ENCODE measurements at regions not wholly inside any gene's neighbourhood (a gene's known extent, or its start where the extent isn't known, plus 50 kb on each side); places are given as distances from the start of the nearest gene placed in this dataset.
"Not testable (repeated sequence)": the region's sequence is repeated elsewhere in the genome, so short reads cannot be mapped to it uniquely, and the experiment has no call there.

DNA sequence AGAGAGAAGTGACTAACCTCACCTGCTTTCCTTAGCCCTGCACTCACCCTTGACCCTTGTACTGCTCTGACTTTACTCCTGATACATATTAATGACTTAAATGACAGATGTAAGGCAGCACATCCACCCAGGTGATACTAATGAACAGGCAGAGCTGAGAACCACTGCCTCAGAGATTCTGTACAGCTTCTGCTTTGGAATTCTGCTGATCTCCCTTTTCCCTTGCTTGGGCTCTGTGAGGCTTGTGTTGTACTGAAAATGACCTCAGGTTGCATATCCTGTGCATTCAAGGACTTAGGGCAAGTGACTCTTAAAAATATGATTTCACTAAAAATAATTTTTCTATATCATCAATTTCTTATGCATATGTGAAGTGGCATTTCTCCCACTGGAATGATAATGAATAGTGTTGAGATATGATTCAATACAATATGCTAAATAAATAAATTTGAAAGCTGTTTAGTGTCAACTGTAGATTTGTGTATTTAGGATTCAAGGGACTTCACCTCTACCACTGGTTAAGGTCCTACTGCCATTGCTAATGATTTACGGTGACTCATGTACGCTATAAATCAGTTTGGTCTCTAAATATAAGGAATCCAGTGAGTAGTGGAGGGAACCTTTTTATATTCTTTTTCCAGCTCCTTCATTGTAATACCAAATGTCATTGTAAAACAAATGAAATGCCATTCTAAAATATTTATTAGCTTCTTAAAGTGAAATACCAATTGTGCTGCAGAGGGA, 328.3 kb downstream of the SOCS6 start:
- DNase-seq (ENCODE audit: low spot score): no peak

DNA sequence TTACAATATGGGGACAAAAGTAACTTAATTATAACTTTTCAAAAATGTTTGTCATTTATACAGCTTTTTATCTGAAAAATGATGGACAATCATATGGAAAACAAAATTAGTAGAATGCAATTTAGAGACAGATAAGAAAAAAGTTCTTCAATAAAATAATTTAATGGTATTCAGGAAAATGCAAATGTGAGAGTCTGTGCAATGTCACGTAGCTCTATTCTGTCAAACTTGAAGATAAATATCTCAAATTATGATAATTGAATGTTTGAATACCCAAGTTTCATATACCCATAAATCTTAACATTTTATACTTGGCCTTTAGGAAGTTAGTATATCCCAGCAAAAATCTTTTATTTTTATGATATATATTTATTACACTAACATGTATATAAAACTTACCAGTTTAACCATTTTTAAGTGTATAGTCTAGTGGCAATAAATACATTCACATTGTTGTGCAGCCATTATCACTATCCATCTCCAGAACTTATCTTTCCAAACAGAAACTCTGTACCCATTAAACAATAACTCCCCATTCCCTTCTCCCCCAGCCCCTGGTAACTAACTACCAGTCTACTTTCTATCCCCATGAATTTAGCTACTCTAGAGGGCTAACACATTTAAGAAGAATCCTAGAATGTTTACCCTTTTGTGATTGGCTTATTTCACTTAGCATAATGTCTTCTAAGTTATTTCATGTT, 311.5 kb downstream of the SOCS6 start:
- no peak for DNase-seq (ENCODE audit: low spot score)

DNA sequence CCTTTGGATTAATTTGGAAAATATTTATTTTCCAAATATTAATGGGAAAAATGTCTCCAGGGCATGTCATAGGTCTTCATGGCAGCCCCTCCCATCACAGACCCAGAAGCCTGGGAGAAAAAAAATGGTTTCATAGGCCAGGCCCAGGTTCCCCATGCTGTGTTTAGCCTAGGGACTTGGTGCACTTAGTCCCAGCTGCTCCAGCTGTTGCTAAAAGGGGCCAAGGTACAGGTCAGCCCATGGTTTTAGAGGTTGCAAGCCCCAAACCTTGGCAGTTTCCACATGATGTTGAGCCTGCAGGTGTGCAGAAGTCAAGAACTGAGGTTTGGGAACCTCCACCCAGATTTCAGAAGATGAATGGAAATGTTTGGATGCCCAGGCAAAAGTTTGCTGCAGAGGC, 309.6 kb downstream of the SOCS6 start:
- no peak for DNase-seq (ENCODE audit: low spot score)

DNA sequence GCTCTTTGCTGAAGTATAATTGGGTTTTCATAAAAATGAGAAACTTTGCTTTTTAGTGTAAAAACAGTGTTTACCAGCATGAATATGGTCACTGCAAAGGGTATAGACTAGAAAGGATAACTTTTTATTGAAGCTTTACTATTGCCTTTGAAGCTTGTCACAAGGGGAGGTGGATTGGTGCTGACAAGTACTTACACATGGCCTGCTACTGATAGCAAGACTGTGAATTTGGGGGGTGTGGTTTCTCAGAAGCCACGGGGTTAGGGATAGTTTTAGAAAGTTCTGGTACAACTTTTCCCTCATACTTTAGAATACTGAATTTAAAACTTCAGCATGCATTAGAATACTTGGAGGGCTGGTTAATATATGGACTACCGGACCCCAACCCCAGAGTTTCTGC, 294.1 kb downstream of the SOCS6 start:
- no peak for DNase-seq (ENCODE audit: low spot score)

DNA sequence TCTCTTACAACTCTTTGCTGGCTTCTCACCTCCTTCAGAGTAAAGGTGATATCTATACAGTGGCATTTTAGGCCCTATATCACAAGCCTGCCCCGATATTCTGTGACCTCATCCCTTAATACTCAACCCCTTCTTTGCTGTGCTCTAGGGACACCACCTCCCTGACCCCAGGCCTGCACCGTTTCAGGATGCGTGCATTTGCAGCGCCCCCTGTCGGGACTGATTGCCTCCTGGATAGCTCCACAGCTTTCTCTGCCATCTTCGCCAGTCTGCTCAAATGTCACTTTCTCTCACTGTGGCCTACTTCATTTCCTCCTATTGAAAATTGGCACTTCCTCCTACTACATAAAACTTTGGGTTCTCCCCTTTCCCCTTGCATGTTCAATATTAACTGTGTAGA, 289.6 kb downstream of the SOCS6 start:
- DNase-seq (ENCODE audit: low spot score): no peak

DNA sequence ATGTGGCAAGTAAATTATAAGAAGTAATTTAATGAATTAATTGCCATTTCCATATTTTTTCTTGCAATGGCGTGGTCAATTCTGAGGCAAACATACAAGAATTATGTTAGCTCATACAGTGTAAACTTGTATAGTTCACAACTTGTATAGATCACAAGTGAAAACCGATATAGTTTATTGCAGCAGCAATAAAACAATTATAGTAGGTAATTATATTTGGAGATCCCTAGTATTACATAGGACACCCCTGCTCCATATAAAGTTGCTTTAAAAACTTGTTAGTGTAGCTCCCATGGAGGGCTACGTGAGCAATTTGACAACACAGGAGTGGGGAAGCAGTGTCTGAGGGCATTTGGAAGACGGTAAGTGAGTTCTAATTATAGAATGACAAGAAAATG, 288.2 kb downstream of the SOCS6 start:
- DNase-seq (ENCODE audit: low spot score): no peak

DNA sequence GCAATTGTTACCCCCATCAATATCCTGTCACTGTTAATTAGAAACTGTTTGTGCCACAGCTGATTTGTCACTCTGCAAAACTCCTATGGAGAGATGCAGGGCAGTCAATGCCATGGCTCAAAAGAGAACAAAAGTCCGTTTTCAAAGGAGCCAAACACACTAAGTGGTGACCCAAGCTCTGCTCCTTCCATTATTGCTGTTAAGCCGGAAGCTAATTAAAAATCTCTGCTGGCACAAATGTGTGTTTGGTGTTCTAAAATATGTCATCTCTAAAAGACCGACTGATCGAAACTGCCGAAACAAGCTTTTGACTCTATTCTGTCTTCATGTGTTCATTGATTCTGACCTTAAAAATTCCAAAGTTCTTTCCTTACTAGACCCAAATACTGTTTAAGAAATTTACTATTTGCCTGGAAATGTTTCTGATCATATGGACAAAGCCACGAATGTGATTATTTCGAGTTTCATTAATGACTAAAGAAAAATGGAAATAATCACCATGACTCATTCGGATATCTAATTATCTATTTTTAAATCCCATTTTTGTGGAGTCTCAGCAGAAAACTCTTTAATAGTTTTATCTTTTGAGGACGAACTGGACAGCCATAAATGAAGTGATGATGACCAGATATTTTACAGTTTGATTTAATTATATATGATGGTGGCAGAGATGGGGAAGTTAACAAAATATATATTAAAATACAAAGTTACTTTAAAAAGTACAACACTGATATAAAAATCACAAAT, 287.6 kb downstream of the SOCS6 start:
- no peak for DNase-seq (ENCODE audit: low spot score)

DNA sequence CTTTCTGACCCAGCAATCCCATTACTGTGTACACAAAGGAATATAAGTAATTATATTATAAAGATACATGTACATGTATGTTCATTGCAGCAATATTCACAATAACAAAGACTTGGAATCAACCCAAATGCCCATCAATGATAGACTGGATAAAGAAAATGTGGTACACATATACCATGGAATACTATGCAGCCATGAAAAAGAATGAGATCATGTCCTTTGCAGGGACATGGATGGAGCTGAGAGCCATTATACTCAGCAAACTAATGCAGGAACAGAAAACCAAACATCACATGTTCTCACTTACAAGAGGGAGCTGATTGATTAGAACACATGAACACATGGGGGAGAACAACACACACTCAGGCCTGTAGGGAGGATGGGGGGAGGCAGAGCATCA, 286.1 kb downstream of the SOCS6 start:
- DNase-seq (ENCODE audit: low spot score): not testable (repeated sequence)

DNA sequence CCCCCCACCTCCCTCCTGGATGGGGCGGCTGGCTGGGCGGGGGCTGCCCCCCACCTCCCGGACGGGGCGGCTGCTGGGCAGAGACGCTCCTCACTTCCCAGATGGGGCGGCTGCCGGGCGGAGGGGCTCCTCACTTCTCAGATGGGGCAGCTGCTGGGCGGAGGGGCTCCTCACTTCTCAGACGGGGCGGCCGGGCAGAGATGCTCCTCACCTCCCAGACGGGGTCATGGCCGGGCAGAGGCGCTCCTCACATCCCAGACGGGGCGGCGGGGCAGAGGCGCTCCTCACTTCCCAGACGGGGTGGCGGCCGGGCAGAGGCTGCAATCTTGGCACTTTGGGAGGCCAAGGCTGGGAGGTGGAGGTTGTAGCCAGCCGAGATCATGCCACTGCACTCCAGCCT, 280.8 kb downstream of the SOCS6 start:
- DNase-seq (ENCODE audit: low spot score): not testable (repeated sequence)

DNA sequence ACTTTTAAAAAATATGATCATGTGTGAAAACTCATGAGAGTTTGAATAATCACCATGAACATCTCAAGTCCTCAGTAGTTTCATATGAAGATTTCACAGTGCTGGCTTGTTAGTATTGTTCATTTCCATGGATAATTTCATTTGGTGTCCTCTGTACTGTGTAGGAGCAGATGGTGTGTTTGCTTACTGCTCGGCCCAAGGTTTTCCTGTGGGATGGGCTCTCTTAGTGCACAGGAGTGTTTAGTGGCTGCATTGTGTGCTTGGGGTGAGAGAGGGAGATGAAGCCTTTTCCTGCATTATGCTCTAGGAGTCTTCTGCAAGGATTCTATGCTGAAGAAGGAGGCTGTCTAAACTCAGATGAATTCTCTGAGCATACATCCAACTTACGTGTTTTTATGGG, 270.6 kb downstream of the SOCS6 start:
- no peak for DNase-seq (ENCODE audit: low spot score)

DNA sequence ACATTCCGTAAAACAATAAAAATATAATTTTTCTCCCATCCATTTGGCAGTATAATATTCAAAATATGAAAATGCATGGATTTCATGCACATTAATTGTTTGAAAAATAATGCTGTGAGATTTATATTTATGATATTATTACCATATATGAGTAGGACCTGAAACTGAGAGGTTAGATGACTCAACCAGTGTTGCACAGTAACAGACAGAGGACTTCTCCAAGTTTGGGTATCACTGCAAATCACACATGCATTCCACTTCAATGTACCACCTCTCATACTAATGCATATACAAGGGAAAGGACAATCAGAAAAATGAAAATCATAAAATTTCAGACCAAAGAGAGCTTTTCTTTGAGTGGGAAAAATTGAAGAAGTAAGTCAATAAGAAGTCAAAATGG, 269.5 kb downstream of the SOCS6 start:
- no peak for DNase-seq (ENCODE audit: low spot score)

DNA sequence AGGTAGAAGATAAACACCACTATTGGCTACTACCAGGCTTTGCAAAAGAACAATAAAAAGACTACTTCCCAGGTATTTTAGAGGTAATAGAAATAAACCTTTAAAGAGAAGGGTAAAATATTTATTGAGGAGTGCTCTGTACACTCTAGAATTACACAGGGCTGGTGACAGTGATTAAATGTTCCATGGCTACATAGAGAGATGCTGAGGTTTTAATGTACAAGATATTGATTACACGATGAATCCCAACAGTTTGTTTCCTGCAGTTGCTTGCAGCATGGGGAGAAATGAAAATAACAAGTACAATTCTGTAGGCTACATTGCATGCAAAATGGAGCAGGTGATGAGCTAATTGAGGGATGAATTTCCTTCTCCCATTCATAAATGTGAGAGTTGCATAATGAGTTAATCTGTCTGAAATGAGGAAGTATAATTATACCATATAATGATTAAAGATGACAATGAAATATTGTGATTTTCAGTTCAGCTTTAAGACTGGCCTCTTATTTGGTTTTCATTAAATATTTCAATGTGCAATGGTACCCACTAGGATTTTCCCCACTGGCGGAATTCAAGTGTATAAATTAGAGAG, 266.1 kb downstream of the SOCS6 start:
- no peak for DNase-seq (ENCODE audit: low spot score)

DNA sequence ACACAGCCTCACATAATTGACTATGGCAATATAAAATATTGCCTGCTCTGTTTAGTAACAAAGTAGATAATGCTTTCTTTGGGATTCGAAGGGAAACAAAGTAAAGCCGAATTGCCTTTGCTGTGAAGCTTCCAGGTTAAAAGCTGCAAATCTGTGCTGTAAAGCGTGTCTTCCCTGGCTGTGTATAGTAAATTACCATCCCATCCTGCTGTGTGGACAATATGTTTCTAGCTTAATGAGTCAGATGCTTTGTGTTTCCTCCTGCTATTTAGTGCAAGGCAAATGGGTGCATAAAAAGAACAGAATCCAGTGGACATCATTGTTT, 265.1 kb downstream of the SOCS6 start:
- no peak for DNase-seq (ENCODE audit: low spot score)

DNA sequence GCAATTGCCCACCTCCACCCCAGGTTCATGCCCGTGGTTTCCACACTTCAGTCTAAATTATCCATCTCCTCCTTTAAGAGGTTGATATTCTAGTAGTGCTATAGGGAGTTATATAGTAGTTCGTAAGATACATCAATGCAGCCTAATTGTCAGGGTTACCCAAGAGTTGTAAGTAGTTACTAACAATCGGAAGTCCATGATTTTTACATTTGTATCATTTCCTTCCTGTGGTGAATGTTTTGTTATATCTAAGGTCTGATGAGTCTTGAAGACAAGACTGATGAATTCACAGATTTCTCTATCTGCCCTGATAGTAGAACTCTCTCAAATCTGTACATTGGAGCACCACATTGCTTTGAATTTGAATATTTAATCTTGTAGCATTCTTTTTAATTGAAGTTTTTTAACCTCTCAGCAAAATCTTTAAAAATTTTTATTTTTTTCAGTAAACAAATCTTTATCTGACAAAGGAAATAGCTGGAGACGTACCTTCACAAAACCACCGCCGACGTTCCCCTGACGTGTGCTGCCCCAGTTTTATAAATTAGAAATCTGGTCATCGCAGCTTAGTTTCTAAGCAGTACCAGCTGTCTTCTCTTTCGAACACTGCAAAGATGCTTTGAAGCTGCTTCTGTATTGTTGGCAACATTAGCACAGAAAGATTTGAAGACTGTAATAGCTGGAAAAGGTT, 264.5 kb downstream of the SOCS6 start:
- DNase-seq (ENCODE audit: low spot score): peak; percentile 3

DNA sequence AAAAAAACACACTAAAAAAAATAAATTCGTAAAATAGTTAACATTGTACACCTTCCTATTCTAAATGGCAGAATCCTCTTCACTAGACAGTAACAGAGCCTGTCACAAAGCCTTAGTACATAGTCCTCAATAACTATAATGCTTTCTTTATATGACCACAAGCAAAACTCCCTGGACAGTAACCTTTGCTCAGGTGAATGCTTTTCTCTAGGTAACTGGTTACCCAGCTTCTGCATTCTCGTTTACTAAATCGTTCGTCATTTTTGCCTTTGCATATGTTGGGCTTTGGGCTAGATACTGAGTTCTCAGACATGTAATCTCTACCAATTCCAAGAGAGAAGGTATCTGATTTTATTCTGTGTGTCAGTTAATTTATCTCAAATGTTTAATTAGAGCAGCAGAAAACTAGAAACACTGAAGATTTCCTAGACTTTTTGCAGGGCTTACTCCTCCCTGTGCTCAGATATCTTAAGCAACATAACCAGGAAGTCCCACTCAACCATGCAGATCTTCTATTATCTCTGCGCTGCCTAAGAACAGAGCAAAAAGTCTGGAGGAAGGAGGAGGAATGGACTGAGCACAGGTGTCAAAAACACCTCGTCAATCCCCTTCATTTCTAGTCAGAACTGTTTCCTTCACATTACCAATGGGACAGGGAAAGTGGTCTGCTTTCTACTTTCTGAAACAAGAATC, 247.7 kb downstream of the SOCS6 start:
- DNase-seq (ENCODE audit: low spot score): no peak

DNA sequence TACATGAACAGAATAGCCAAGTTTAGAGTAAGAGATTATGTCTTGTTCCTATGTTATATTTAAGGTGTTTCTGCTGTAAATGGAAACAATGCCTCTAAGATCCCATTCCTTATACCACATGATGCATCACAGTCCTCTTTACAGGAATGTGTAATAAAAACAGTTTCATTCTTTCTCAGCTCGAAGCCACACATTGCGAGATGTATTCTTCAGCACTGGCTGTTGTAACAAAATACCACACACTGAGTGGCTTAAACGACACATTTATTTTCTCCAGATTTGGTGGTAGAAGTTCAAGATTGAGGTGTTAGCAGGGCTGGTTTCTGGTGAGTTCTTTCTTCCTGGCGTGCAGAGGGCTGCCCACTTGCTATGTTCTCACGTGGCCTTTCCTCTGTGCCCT, 246.2 kb downstream of the SOCS6 start:
- DNase-seq (ENCODE audit: low spot score): no peak

DNA sequence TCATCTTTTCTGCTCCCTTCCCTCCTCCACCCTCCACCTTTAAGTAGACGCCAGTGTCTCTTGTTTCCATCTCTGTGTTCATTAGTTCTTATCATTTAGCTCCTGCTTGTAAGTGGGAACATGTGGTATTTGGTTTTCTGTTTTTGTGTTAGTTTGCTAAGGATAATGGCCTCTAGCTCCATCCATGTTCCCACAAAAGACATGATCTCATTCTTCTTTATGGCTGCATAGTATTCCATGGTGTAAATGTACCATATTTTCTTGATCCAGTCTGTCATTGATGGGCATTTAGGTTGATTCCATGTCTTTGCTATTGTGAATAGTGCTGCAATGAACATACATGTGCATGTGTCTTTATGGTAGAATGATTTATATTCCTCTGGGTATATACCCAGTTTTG, 236.5 kb downstream of the SOCS6 start:
- not testable (repeated sequence) for DNase-seq (ENCODE audit: low spot score)

DNA sequence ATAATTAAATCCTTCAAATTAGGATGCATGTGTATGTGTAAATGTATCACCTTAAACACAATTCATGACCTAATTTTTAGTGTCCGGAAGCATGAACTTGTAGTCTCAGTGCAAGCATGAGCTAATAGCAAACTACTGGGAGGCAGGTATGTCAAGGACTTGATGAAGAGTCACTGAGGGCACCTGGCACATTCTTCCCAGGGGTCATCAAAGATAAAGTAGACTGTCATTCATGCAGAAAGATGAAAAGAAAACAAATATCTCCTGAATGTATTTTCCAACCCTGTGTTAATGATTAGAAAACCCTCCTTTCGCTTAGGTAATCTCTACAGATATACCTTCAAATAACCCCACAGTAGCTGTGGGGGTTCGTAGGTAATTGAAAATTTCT, 234.9 kb downstream of the SOCS6 start:
- DNase-seq (ENCODE audit: low spot score): no peak

DNA sequence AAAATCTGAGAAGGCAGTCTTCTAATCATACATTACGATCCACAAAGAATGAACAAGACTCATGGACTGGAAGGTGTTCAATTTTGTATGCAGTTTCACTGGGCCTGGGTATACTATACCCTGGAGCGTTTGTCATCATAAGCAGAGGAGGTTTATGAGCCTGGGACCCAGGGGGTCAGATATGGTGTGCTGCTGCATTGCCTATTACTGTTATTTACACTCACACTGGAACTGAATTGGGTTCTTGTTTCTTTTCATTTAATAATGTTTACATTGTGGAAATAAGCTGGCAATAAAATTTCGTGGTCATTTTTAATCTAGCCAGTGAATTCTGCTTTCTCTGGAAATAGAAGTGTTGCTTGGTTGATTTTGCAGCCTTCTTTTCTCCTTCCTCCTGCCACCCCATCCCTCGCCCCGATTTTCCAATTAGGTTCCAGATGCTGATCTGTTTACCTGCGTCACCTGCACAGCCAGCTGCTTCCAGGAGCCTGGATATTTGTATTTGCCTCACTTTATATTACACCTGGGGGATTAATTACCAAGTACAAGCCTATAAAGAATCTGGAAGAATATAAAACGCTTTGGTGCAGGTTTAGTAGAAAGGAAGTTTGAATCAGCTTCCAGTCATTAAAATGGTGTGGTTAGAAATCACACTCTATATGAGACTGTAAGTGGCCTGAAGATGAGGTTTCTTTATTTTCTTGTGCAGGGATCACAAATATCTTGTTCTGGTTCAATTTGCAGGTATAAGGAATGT, 234.4 kb downstream of the SOCS6 start:
- no peak for DNase-seq (ENCODE audit: low spot score)

DNA sequence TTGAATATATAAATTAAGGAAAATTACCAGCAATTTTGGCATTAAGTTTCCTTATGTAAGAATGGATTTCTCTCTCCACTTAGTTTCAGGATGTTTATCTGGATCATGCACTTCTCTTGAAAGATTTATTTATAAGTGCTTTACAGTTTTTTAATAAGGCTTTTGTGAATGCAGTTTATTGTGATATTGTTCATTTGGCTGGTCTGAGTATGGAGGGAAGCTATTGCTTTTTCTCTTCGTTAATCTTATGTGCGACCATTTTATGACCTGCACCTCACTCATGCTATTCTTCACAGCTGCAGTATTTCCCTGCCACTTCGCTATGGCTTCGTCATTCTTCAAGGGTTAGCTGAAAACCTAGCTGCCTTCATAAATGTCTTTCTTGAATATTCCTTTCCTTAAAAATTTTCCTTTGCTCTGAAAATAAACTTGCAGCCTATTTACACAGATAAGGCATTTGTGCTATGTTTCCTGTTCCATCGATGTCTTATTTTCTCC, 233.4 kb downstream of the SOCS6 start:
- no peak for DNase-seq (ENCODE audit: low spot score)

All from umbilical cord (tissue), 1 donor.